T follicular helper cell (primary cell): ENCODE measurements at regions not wholly inside any gene's neighbourhood (a gene's known extent, or its start where the extent isn't known, plus 50 kb on each side); places are given as distances from the start of the nearest gene placed in this dataset.

Experiments used
- DNase-seq: peaks from one replicate; pipeline ENCODE4 v3.0.0-alpha.2; 2020; ENCODE audit warnings: low read depth

DNA sequence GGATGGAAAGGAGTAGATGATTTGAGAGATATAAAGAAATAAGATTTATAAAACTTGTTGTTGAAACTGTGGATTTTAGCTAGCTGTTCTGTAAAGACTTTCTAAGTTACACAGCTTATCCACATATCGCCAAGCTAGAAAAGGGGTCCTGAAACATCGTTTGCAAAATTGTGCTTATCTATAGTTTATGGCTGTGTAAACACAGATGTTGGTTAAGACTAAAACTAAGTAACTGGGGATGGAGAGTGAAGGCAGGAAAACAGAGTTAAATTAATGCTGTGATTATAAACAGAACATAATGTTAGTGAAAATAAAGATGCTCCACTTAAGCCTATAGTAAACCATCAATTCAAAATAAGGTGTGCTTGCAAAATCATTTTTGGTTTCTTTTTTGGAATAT lies 311.3 kb upstream of the DDHD1 start:
- DNase-seq: no peak

DNA sequence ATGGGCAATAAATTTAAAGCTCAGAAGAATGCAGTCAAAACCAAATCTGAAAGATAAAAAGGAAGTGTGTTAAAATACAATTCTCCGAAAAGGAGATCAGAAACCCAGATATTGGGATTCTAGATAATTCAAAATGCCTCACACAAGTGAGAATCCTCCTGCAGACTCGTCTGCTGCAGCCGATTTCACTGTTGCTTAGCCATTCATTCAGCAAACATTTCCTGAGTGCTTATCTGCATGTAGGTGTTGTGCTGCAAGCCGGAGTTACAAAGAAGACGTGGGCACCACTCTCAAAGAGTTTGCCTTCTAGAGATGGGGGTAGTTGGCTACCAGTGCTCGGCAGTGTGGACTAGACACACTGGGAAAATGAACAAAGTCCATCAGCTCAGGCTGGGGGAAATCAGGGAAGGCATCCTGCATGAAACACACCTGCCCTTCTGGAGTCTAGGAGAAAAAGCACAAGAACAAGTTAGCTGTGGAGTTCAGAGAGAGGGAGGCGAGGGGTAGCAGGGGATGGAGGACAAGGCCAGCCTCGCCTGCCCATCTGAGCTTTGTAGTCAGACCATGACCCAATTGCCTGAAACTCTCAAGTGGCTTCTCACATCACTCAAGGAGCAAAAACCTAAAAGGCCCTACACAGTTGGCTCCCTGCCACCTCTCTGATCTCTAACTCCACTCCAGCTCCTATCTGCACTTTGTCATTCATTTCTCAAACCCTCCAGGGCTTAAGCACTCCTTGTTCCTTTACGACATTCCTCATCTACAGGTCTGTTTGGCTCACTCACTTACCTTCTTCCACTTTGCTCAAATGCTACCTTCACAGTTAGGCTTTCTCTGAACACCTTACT lies 310.0 kb upstream of the DDHD1 start:
- DNase-seq: no peak

- DNase-seq: no peak
Observed at GRCh38 chr14:53461858-53462257, 308.7 kb upstream of the DDHD1 start.

DNA sequence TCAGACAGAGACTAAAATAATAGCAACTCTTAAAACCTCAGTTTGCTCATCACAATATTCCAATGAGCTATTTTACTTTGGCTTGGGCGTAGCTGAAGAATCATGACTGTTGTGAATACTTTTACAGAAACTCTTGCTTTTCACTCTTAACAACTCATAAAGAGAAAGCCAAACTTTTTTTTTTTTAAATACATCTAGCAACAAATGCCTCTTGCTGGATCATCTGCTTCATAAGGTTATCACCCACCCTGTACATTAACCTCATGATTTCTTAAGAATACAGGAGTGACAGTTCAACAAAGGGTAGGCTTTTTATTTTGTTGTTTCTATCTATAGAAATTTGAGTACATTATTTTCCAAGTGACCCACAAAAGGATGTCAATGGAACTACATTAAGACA lies 307.4 kb upstream of the DDHD1 start:
- DNase-seq: no peak

- no peak for DNase-seq
Observed at GRCh38 chr14:53458368-53458814, 305.3 kb upstream of the DDHD1 start.

DNA sequence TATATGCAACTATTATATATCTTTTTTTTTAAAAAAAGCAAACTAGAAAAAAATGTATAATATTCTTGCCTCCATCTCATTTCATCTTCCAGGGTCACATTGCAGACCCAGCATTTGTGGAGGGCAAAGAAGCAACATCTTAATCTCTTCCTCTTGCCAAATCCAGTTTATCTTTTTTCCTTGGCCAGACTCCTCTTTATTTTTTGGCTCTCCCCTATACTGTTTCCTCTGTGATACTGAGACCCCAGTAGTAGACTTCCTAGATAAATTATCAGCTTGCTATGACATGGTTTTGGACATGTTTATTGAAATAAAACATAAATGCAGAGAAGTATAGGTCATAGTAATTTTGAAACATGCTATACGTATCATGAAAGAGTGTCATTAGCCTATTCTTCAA lies 303.8 kb upstream of the DDHD1 start:
- no peak for DNase-seq

GRCh38 chr14:53452005-53452673 lies 299.0 kb upstream of the DDHD1 start:
- no peak for DNase-seq

DNA sequence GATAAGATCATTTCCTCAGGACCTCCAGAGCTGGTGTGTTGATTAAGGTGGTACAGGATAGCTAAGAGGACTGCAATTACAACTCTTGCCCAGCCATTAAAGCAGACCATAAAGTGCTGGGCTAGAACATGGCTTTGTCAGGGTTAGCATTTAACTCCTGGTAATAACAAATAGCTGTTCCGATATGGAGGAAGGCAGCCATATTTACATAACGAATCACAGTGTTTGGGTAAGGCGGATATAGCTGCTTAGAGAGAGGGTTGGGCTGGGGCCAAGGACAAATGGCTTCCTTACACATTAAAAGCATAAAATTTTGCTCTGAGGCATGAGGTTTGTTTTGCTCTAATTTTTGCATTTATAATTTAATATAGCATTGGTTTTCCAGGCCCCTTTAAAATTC lies 297.7 kb upstream of the DDHD1 start:
- DNase-seq: no peak

DNA sequence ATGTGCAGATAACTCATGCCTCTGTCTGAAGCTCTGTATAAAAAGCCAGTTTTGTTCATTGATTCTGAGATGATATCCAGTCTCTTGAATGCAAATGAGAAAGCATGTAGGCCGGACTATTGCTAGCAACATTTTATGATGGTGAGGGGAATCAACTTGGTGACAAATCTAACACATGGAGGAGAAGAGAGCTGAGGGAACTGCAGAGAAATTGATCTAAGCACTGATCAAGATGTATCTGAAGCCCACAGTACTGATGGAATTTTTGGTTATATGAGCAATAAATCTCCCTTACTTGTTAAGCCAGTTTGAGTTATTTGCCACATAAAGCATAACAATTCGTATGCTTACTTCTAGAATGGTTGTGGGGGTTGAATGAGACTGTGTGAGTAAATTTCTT lies 295.6 kb upstream of the DDHD1 start:
- no peak for DNase-seq

DNA sequence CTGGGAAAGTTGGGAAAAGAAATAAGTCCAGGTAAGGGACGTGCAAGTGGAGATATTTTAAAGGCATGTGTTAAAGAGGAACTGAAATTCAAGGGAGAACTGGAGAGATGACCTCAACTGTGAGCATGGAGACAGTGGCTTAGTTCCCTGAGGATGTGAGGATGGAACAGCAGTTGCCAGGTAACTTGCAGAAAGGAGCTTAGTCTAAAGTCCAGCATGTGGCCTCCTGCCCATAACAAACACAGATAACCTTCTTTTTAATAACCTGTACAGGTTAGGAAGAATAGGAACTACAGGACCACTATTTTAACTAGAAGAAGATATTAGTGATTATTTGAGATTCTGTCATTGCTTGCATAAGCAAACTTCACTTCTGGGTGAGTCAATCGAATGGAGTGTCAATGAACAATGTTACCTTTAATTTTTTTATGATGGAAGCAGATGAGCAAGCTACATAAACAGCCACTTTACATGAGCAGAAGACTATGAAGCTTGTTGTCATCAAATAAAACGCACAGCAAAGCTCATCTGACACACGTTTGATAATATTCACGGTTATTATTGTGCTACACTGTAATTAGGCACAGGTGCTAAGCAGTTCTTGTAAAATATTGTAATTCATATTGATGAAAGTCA lies 291.7 kb upstream of the DDHD1 start:
- DNase-seq: no peak

DNA sequence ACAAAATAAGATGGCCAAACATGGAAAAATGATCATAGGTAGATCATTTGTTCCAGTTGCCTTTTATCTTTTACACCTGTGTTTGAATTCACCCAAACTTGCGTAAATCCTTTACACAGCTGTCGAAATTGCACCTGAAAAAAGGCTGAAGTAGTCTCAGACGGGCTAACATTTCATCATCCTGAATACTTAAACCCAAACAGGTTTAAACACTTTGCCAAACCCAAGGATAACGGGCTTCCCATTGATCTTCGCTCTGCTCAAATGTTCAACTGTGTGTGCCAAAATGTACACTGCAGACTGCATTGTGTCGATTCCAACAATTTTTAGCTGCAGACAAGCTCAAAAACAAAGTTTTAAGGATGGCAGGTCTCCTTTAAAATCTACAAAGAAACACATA lies 288.7 kb upstream of the DDHD1 start:
- DNase-seq: no peak

DNA sequence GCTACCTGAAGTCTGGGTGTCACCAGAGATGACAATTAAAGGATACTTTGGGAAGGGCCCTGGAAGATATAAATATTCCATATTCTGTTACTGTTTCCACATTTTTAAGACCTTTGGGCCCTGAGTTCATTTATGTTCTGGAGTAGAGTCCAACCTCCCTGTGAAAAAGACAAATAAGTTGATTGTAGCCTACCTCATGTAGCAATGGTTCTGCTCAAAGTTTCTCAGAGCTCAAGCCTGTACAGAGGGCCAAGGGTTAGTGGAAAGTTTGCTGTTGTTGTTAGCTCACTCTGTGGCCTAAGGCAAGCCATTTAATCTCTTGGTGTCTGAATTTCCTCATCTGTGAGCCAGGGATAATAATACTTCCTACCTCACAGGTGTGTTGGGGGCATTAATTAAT lies 284.7 kb upstream of the DDHD1 start:
- DNase-seq: no peak

GRCh38 chr14:53432378-53432802 lies 279.3 kb upstream of the DDHD1 start:
- DNase-seq: no peak

GRCh38 chr14:53430870-53431269 lies 277.7 kb upstream of the DDHD1 start:
- no peak for DNase-seq

- no peak for DNase-seq
Observed at GRCh38 chr14:53412819-53413675, 259.9 kb upstream of the DDHD1 start.

- no peak for DNase-seq
Observed at GRCh38 chr14:53411125-53411524, 258.0 kb upstream of the DDHD1 start.

GRCh38 chr14:53409969-53410368 lies 256.8 kb upstream of the DDHD1 start:
- DNase-seq: no peak

GRCh38 chr14:53409289-53409688 lies 256.2 kb upstream of the DDHD1 start:
- no peak for DNase-seq

DNA sequence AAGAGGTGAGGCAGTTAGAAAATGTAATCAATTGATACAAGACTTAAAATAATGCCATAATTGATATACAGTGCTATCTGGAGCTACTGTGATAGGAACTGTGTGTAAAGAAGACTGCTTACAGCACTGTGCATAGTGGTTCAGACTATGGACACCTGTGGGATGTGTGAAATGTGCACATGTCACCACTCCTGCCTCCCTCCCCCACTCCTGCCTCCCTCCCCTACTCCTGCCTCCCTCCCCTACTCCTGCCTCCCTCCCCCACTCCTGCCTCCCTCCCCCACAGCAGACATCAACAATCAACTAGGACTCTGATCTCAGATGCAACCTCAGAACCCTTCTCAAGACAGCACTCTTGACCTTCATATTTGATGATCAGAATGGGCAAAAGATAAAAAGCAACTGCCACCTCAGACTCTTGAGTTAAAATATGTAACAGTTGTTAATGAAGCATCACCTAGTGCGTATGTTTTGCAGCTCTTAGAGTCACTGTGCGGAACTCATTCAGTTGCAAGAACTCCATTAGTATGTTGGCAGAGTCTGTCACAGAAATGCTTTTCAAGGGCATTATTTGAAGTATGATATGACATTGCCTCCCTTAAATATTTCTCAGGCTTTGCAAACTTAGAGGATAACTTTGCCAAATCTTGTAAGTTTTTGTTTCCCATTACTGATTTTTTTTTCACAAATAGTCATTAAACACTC lies 255.2 kb upstream of the DDHD1 start:
- no peak for DNase-seq

DNA sequence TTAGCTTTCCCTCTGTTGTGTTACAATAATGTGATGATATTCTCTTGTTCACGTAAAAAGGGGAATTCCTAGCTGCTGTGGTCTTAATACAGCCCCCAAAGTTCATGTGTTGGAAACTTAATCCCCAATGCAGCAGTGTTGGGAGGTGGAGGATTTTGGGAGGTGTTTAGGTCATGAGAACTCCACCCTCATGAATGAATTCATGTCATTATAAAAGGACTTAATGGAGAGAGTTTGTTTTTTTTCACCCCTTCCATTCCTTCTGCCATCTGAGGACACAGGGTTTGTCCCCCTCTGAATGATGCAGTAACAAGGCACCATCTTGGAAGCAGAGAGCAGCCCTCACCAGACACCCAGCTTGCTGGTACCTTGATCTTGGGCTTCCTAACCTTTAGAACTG lies 253.4 kb upstream of the DDHD1 start:
- no peak for DNase-seq

DNA sequence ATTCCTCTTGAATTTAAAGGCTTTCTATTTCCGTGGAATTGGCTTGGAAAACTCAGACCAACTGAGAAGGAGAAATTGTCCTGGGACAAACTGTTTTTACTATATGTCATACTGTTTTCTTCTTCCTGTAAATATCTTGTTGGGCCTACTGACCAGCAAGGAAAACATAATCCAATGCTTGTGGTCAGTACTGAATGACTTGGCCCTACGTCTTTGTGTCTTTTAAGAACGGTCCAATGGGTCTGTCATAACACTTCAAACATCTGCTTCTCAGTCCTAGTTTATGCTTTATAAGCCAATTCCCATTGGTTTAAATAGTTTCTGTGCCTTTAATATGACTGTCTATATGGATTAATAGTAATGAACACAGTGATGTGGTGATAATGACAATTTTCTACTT lies 248.5 kb upstream of the DDHD1 start:
- no peak for DNase-seq
